ENCODE measurements at regions not wholly inside any gene's neighbourhood (a gene's known extent, or its start where the extent isn't known, plus 50 kb on each side); places are given as distances from the start of the nearest gene placed in this dataset.

DNA sequence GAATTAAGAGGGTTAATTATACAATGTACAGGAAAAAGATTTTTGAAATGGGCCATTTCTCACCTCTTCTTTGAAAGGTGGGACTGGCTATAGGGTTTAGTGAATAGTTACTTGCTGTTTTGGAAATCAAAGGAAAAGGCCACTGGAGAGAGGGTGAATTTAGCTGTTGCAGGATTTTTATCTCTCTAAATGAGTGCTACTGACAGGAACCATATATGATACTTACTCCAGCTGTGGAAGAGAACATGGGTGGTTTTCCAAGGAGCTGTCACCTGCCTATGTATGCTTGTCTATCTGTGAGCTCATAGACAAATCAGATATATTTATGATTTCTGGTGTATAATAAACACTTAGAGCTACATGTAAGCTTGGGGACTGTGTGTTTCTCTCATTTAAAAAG lies 430.4 kb downstream of the MTX2 start:
- Histone ChIP-seq H3K36me3 (ENCODE audit: control insufficient read depth, insufficient read depth, low read length) (no peaks in the 10 kb centered on the region), H3K27me3 (ENCODE audit: control insufficient read depth, insufficient read depth, low read length, poor library complexity, severe bottlenecking) (no peaks in the 10 kb centered on the region), H3K4me1 (ENCODE audit: control insufficient read depth, insufficient read depth, low read length) (no peaks in the 10 kb centered on the region), H3K9me3 (ENCODE audit: control insufficient read depth, low read length) (no peaks in the 10 kb centered on the region), H3K4me3 (ENCODE audit: insufficient read depth, low read depth, low read length) (no peak overlapping the region), H3K27ac (ENCODE audit: insufficient read depth, low read depth, low read length, poor library complexity, severe bottlenecking) (no peak overlapping the region)

DNA sequence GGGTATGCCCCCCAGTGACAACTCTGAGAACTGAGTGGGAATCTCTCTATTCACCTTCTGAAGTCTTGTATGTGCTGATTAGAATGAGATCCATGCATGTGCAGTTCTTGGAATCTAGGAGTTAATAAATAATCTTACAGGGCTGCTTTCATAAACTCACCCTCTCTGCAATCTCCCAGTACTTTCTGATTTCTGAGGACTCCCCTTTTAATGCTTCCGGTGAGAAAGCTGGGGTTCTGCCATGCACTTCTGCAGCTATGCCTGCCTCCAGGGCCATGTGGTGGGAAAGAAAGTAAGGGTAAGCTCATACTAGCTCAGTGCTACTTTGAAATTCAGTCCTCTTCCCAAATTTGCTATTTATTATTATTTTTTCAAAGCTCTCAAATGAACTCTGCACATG lies 432.9 kb downstream of the MTX2 start:
- no peaks in the 10 kb centered on the region for H3K9me3 ChIP-seq (ENCODE audit: control insufficient read depth, low read length)
- H3K27ac ChIP-seq (ENCODE audit: insufficient read depth, low read depth, low read length, poor library complexity, severe bottlenecking) = no peak overlapping the region
- H3K4me1 ChIP-seq (ENCODE audit: control insufficient read depth, insufficient read depth, low read length) = no peaks in the 10 kb centered on the region
- H3K4me3 ChIP-seq (ENCODE audit: insufficient read depth, low read depth, low read length) = no peak overlapping the region
- no peaks in the 10 kb centered on the region for H3K36me3 ChIP-seq (ENCODE audit: control insufficient read depth, insufficient read depth, low read length)
- no peaks in the 10 kb centered on the region for H3K27me3 ChIP-seq (ENCODE audit: control insufficient read depth, insufficient read depth, low read length, poor library complexity, severe bottlenecking)
- WGBS, 2 experiments = 86 to 100% methylated on average over 1 of the region's 1 CpG

DNA sequence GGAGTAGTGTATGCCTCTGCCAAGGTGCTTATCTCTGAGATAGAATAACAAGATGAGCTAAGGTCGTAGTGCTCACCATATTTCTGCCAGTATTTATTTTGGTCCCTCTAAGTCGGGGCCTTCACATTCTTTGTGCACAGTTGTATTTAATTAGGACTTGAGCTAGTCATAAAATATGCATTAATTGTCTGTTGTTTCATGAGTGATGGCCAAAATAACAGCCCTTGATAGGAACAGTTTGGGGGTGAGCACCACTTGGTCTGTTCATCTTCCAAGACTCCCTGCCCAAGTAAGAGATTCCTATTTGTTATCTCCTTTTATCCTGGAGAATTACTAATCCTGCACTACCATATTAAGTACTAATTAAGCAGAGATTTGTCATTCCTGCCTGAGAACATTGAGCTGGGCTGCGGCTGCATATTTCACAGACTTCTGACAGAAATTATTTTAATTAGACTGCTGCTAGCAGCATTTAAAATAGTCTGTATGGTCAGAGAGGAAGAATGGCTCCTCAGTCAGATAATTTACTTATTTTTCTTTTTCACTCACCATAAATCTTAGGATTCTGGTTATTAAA lies 435.1 kb downstream of the MTX2 start:
- Histone ChIP-seq H3K9me3 (ENCODE audit: control insufficient read depth, low read length) (no peaks in the 10 kb centered on the region), H3K4me1 (ENCODE audit: control insufficient read depth, insufficient read depth, low read length) (no peaks in the 10 kb centered on the region), H3K36me3 (ENCODE audit: control insufficient read depth, insufficient read depth, low read length) (no peaks in the 10 kb centered on the region), H3K27ac (ENCODE audit: insufficient read depth, low read depth, low read length, poor library complexity, severe bottlenecking) (no peak overlapping the region), H3K4me3 (ENCODE audit: insufficient read depth, low read depth, low read length) (no peak overlapping the region), H3K27me3 (ENCODE audit: control insufficient read depth, insufficient read depth, low read length, poor library complexity, severe bottlenecking) (no peaks in the 10 kb centered on the region)
- 92 to 94% methylated on average over 2 to 3 of the region's 3 CpGs for WGBS, 2 experiments

DNA sequence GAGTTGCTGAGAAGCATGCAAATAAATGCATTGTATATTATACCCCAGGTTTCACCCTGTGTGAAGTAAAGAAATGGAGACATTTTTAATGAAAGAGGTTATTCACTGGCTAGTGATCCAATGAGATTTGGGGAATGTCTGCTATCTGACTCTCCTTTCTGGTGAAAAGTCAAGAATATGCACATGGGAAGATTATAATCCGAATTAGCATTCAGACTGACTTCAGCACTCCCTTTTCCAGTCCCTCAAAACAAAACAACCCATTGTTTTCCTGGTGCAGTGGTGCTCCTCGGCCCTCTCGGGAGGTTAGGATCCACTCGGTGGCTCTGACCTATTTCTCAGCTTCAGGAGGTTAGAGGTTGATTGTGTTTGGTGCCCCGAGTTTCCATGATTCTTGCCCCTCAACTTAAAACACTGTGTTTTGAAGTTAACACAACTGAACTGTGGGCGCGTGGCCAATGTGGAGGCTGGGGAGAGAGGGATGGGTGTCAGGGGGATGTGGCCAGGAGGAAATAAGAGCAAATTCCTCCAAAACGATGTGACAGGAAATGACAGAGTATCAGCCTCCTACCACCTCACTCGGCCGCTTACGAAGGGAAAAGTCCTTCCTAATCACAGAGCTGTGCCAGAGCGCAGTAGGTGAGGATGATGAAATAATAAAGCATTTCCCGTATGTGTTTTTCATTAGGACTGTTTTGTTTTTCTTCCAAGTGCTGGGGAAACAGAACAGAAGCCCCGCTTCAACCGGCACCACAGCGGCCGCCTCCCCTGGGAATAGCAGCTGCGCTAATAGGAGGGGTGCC lies 440.1 kb downstream of the MTX2 start:
- Histone ChIP-seq H3K27me3 (ENCODE audit: control insufficient read depth, insufficient read depth, low read length, poor library complexity, severe bottlenecking) (no peaks in the 10 kb centered on the region), H3K27ac (ENCODE audit: insufficient read depth, low read depth, low read length, poor library complexity, severe bottlenecking) (no peak overlapping the region), H3K4me1 (ENCODE audit: control insufficient read depth, insufficient read depth, low read length) (no peaks in the 10 kb centered on the region), H3K4me3 (ENCODE audit: insufficient read depth, low read depth, low read length) (no peak overlapping the region), H3K36me3 (ENCODE audit: control insufficient read depth, insufficient read depth, low read length) (no peaks in the 10 kb centered on the region), H3K9me3 (ENCODE audit: control insufficient read depth, low read length) (no peaks in the 10 kb centered on the region)
- WGBS, 2 experiments = 88 to 91% methylated on average over 18 of the region's 18 CpGs

DNA sequence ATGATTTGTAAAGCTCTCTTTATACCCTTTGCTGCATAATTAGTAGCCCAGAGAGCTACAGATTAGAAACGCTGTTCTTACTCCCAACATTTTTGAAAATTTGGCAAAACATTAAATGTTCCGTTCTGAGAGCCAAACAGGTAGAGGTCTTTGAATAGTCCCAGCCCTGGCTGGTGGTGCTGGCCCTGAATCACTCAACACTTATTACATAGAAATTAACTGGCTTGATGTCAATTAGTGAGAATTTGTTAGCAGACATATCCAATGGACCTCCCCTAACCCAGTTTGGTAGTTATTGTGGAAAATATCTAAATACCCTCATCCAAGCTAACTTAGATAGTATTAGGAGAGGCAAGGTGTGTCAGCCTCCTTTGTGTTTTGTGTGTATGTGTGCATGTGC lies 440.7 kb downstream of the MTX2 start:
- H3K27me3 ChIP-seq (ENCODE audit: control insufficient read depth, insufficient read depth, low read length, poor library complexity, severe bottlenecking) = no peaks in the 10 kb centered on the region
- no peak overlapping the region for H3K27ac ChIP-seq (ENCODE audit: insufficient read depth, low read depth, low read length, poor library complexity, severe bottlenecking)
- no peak overlapping the region for H3K4me3 ChIP-seq (ENCODE audit: insufficient read depth, low read depth, low read length)
- 86 to 96% methylated on average over 2 of the region's 2 CpGs for WGBS, 2 experiments
- no peaks in the 10 kb centered on the region for H3K9me3 ChIP-seq (ENCODE audit: control insufficient read depth, low read length)
- no peaks in the 10 kb centered on the region for H3K36me3 ChIP-seq (ENCODE audit: control insufficient read depth, insufficient read depth, low read length)
- no peaks in the 10 kb centered on the region for H3K4me1 ChIP-seq (ENCODE audit: control insufficient read depth, insufficient read depth, low read length)

DNA sequence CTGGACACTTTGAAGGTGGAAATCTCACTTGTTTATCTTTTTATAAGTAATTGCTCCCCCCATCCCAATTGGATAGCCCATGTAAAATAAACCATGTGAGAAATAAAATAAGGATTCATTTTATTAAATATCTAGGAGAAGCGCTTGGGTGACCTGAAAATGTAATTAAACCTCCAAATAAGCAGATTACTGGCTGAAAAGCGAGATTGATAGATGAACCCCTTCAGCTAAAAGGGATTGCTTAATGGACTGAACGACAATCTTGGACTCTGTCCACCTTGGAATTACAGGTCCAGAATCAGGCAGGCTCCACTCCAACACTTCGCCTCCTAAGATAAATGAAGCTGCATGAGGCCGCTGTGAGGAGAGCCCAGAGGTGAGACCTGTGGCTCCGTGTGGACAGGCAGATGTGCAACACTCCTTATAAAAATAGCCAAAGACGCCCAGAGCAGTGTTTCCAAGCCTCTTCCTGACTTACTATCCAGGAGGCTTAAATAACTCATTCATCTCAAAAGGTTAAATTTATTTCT lies 441.5 kb downstream of the MTX2 start:
- Histone ChIP-seq H3K36me3 (ENCODE audit: control insufficient read depth, insufficient read depth, low read length) (no peaks in the 10 kb centered on the region), H3K27ac (ENCODE audit: insufficient read depth, low read depth, low read length, poor library complexity, severe bottlenecking) (no peak overlapping the region), H3K27me3 (ENCODE audit: control insufficient read depth, insufficient read depth, low read length, poor library complexity, severe bottlenecking) (no peaks in the 10 kb centered on the region), H3K4me1 (ENCODE audit: control insufficient read depth, insufficient read depth, low read length) (no peaks in the 10 kb centered on the region), H3K9me3 (ENCODE audit: control insufficient read depth, low read length) (no peaks in the 10 kb centered on the region), H3K4me3 (ENCODE audit: insufficient read depth, low read depth, low read length) (no peak overlapping the region)
- WGBS, 2 experiments = 95 to 98% methylated on average over 7 of the region's 7 CpGs

DNA sequence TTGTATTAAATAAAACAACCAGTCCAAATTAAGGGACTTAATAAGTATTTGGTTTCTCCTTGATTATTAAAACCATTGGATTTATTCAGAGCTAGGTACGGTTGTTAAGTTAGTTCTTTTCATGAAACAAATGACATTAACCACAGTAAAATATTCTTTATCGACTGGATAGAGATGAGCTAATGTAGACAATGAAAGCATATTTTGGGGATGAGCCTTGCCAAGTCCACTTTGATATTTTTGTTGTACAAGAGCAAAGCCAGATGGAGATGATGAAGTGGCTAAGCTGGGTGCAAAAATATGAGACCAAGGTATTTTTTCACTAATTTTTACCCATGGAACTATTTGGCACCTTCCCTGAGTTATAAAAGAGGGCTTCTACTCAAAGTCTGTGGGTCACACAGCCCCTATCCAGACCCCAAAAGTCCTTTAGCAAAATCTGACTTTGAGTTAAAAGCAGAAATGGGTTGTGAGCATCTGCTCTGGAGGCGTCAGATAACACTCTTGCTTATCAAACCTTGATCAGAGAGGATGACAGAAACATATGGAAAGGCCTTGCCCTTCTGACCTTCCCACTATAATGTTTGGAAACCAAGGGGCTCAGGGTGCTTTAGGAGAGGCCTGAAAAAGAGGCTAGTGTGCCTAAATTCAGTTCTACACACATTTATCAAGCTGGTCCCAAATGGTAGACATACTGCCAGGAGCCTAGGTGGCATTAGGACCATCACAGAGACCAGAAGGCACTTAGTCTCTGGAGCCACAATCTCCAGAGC lies 456.8 kb downstream of the MTX2 start:
- H3K36me3 ChIP-seq (ENCODE audit: control insufficient read depth, insufficient read depth, low read length) = no peaks in the 10 kb centered on the region
- H3K4me3 ChIP-seq (ENCODE audit: insufficient read depth, low read depth, low read length) = no peak overlapping the region
- no peaks in the 10 kb centered on the region for H3K27me3 ChIP-seq (ENCODE audit: control insufficient read depth, insufficient read depth, low read length, poor library complexity, severe bottlenecking)
- H3K4me1 ChIP-seq (ENCODE audit: control insufficient read depth, insufficient read depth, low read length) = no peaks in the 10 kb centered on the region
- 90 to 92% methylated on average over 3 of the region's 3 CpGs for WGBS, 2 experiments
- H3K27ac ChIP-seq (ENCODE audit: insufficient read depth, low read depth, low read length, poor library complexity, severe bottlenecking) = no peak overlapping the region
- H3K9me3 ChIP-seq (ENCODE audit: control insufficient read depth, low read length) = no peaks in the 10 kb centered on the region

DNA sequence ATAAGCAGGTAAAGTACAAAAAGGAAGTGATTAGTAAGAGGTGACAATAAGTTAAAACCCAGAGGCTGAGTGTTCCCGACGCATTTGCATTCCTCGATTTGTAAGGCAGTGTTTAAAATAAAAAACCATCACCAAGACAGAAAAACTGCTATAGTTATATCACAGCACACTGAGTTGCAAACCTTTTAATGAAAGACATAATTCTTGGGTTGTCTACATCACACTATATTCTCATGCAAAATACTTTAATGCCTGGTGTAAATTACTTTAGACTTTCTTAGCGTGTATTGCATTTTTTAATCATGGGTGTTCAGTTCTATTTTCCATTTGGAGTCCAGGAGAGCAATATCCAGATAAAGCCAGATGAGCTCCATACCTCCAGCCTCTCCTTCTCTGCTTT lies 458.5 kb downstream of the MTX2 start:
- Histone ChIP-seq H3K27ac (ENCODE audit: insufficient read depth, low read depth, low read length, poor library complexity, severe bottlenecking) (no peak overlapping the region), H3K27me3 (ENCODE audit: control insufficient read depth, insufficient read depth, low read length, poor library complexity, severe bottlenecking) (no peaks in the 10 kb centered on the region), H3K9me3 (ENCODE audit: control insufficient read depth, low read length) (no peaks in the 10 kb centered on the region), H3K36me3 (ENCODE audit: control insufficient read depth, insufficient read depth, low read length) (no peaks in the 10 kb centered on the region), H3K4me1 (ENCODE audit: control insufficient read depth, insufficient read depth, low read length) (no peaks in the 10 kb centered on the region), H3K4me3 (ENCODE audit: insufficient read depth, low read depth, low read length) (no peak overlapping the region)
- 90 to 91% methylated on average over 4 of the region's 4 CpGs for WGBS, 2 experiments

DNA sequence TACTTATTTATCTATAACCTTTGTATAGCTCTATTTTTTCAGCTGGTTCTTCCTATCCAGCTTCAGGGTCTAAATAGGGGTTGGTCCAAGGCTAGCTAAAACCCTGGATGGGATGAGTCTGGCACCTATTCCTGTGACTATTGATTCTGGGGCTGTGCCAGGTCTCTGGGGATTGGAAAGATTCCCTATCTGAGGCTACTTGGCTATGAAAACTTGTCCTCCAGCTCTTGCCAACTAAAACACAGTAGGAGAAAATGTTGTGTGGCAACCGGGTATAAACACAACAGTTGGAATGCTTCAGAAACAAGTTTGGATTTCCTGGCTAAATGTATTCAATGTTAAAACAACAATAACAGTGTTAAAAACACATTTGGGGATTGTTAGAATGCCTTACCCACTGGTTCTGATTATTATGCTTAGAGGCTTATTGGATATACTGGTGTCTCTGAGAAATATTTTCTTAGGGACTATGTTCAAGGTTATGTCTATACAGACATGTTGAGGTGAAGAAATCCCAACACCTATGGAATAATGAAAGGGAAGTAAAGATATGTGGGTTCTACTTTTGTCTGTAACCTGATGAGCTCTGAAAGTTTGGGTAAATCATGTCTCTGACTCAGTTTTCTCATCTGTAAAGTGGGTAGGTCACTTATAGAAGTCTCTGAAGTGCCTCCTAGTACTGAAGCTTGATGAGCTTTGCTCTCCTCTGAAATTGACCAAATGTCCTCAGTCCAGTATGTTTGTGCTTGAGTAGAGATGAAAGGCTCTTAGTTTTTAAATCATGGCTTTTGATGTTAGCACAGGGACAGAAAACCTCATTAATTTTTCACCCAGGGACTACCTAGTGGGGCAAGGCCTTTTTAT lies 460.7 kb downstream of the MTX2 start:
- Histone ChIP-seq H3K4me3 (ENCODE audit: insufficient read depth, low read depth, low read length) (no peak overlapping the region), H3K27me3 (ENCODE audit: control insufficient read depth, insufficient read depth, low read length, poor library complexity, severe bottlenecking) (no peaks in the 10 kb centered on the region), H3K27ac (ENCODE audit: insufficient read depth, low read depth, low read length, poor library complexity, severe bottlenecking) (no peak overlapping the region), H3K36me3 (ENCODE audit: control insufficient read depth, insufficient read depth, low read length) (no peaks in the 10 kb centered on the region), H3K4me1 (ENCODE audit: control insufficient read depth, insufficient read depth, low read length) (no peaks in the 10 kb centered on the region), H3K9me3 (ENCODE audit: control insufficient read depth, low read length) (no peaks in the 10 kb centered on the region)
- WGBS, 2 experiments = 88 to 100% methylated on average over 1 of the region's 1 CpG

Data from ectodermal cell (in vitro differentiated cells).